Left renal cortex interstitium (tissue), 4 donors: ENCODE measurements at regions not wholly inside any gene's neighbourhood (a gene's known extent, or its start where the extent isn't known, plus 50 kb on each side); places are given as distances from the start of the nearest gene placed in this dataset.
A peak's percentile ranks its signal among the peaks of the same experiment; 100 is the strongest.

Experiments used
- DNase-seq, 4 donors: peaks; one replicate each; pipeline ENCODE4 v3.0.0-alpha.2; 2013; ENCODE audit warnings: low read depth in 4 of 4, low spot score in 2 of 4, missing footprints in 1 of 4

GRCh38 chr15:39472621-39473297 lies 108.1 kb upstream of the THBS1 start:
- peak; percentile 75 to 90 (median 81) for DNase-seq

- peak in 1 of 4 donors; percentile 60 for DNase-seq
These were observed 107.5 kb upstream of the THBS1 start for GRCh38 chr15:39473298-39473947.

GRCh38 chr15:39474657-39475056 lies 106.2 kb upstream of the THBS1 start:
- DNase-seq, result no peak

- no peak for DNase-seq
These were observed 101.9 kb upstream of the THBS1 start for GRCh38 chr15:39478996-39479395.

GRCh38 chr15:39479911-39480310 lies 101.0 kb upstream of the THBS1 start:
- no peak for DNase-seq

GRCh38 chr15:39482459-39482858 lies 98.4 kb upstream of the THBS1 start:
- no peak for DNase-seq

- DNase-seq, result no peak
These were observed 94.0 kb upstream of the THBS1 start for GRCh38 chr15:39486621-39487457.

- no peak for DNase-seq
These were observed 93.5 kb upstream of the THBS1 start for GRCh38 chr15:39487458-39487735.

GRCh38 chr15:39488516-39488915 lies 92.4 kb upstream of the THBS1 start:
- DNase-seq, result no peak

GRCh38 chr15:39488961-39489360 lies 91.9 kb upstream of the THBS1 start:
- no peak for DNase-seq

- DNase-seq, result no peak
These were observed 89.6 kb upstream of the THBS1 start for GRCh38 chr15:39491115-39491885.

GRCh38 chr15:39491886-39492490 lies 88.9 kb upstream of the THBS1 start:
- DNase-seq, result no peak

- no peak for DNase-seq
These were observed 87.3 kb upstream of the THBS1 start for GRCh38 chr15:39493424-39494067.

GRCh38 chr15:39494462-39494861 lies 86.4 kb upstream of the THBS1 start:
- no peak for DNase-seq

GRCh38 chr15:39495871-39496840 lies 84.7 kb upstream of the THBS1 start:
- DNase-seq, result no peak

- no peak for DNase-seq
These were observed 83.7 kb upstream of the THBS1 start for GRCh38 chr15:39497016-39497758.

- DNase-seq, result no peak
These were observed 82.9 kb upstream of the THBS1 start for GRCh38 chr15:39497759-39498565.
